ENCODE measurements at regions not wholly inside any gene's neighbourhood (a gene's known extent, or its start where the extent isn't known, plus 50 kb on each side); places are given as distances from the start of the nearest gene placed in this dataset.

DNA sequence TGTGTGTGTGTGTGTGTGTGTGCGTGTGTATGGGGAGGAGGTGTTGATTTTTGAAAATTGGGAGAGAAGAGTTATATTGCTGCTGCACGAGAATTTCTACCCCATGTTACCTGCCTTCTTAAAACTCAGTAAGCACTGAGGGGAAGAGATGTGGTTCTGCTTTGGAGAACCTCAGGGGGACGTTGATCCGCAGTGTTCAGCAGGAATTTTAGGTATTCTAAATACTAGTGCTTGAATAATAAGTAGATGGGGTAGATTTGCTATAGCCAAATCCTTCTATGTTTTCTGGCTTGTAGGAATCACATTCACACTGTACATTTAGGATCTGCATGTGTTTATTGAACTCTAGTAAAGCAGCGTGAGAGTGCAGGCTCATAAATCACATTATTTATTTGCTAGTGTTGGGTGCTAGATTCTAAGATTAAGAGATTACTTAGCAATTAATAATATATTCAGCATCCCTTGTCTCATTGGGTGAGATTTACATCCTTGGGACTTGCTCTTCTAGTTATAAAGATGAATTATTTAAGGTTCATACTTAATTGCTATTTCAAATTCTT lies 268.1 kb downstream of the MFSD1 start:
- H3K9me2 ChIP-seq (ENCODE audit: insufficient read depth): no peaks in the 10 kb centered on the region
- H3K4me3 ChIP-seq (replicated peaks in 1 of 2; ENCODE audit: low read depth in 1 of 2, low read length in 2 of 2): no peak overlapping the region
- no peaks in the 10 kb centered on the region for H3K79me2 ChIP-seq (ENCODE audit: insufficient read depth, low read length)
- ChIA-PET CTCF (no interaction called here), RAD21 (ENCODE audit: low non-redundant PET in 1 of 2, low total read pairs in 2 of 2, uncharacterized antibody in 2 of 2, unreplicated experiment in 2 of 2) (no interaction called here), POLR2A (no interaction called here)
- DNase-seq (ENCODE audit: low read depth, low spot score) (no peak), ATAC-seq (no peak)
- H3K27me3 ChIP-seq (ENCODE audit: insufficient read depth, low read length): no peaks in the 10 kb centered on the region
- TF ChIP-seq, protein P1, sequence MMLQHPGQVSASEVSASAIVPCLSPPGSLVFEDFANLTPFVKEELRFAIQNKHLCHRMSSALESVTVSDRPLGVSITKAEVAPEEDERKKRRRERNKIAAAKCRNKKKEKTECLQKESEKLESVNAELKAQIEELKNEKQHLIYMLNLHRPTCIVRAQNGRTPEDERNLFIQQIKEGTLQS (IDR thresholded peaks at IDR 0.05): no peak
- TF ChIP-seq, protein P2, sequence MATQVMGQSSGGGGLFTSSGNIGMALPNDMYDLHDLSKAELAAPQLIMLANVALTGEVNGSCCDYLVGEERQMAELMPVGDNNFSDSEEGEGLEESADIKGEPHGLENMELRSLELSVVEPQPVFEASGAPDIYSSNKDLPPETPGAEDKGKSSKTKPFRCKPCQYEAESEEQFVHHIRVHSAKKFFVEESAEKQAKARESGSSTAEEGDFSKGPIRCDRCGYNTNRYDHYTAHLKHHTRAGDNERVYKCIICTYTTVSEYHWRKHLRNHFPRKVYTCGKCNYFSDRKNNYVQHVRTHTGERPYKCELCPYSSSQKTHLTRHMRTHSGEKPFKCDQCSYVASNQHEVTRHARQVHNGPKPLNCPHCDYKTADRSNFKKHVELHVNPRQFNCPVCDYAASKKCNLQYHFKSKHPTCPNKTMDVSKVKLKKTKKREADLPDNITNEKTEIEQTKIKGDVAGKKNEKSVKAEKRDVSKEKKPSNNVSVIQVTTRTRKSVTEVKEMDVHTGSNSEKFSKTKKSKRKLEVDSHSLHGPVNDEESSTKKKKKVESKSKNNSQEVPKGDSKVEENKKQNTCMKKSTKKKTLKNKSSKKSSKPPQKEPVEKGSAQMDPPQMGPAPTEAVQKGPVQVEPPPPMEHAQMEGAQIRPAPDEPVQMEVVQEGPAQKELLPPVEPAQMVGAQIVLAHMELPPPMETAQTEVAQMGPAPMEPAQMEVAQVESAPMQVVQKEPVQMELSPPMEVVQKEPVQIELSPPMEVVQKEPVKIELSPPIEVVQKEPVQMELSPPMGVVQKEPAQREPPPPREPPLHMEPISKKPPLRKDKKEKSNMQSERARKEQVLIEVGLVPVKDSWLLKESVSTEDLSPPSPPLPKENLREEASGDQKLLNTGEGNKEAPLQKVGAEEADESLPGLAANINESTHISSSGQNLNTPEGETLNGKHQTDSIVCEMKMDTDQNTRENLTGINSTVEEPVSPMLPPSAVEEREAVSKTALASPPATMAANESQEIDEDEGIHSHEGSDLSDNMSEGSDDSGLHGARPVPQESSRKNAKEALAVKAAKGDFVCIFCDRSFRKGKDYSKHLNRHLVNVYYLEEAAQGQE (IDR thresholded peaks at IDR 0.05; ENCODE audit: low read depth): no peak
- no peak for TF ChIP-seq RAD21 (IDR thresholded peaks at IDR 0.05; ENCODE audit: low read depth)
- no peak for TF ChIP-seq ZNF274 (IDR thresholded peaks at IDR 0.05; ENCODE audit: low read depth, low read length)
- TF ChIP-seq SIN3A (IDR thresholded peaks at IDR 0.05; ENCODE audit: low read depth): no peak
- TF ChIP-seq, protein P3, sequence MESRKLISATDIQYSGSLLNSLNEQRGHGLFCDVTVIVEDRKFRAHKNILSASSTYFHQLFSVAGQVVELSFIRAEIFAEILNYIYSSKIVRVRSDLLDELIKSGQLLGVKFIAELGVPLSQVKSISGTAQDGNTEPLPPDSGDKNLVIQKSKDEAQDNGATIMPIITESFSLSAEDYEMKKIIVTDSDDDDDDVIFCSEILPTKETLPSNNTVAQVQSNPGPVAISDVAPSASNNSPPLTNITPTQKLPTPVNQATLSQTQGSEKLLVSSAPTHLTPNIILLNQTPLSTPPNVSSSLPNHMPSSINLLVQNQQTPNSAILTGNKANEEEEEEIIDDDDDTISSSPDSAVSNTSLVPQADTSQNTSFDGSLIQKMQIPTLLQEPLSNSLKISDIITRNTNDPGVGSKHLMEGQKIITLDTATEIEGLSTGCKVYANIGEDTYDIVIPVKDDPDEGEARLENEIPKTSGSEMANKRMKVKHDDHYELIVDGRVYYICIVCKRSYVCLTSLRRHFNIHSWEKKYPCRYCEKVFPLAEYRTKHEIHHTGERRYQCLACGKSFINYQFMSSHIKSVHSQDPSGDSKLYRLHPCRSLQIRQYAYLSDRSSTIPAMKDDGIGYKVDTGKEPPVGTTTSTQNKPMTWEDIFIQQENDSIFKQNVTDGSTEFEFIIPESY (IDR thresholded peaks at IDR 0.05; ENCODE audit: extremely low read depth, insufficient replicate concordance, low read length): no peak
- TF ChIP-seq ZFX (IDR thresholded peaks at IDR 0.05): no peak
- no peak for TF ChIP-seq FOSL1 (IDR thresholded peaks at IDR 0.05; ENCODE audit: low read depth)
- no peak for TF ChIP-seq SP1 (IDR thresholded peaks at IDR 0.05; ENCODE audit: low read depth)
- no peak for TF ChIP-seq EZH2phosphoT487 (IDR thresholded peaks at IDR 0.05; ENCODE audit: borderline replicate concordance)
- TF ChIP-seq SRF (IDR thresholded peaks at IDR 0.05; ENCODE audit: low read depth): no peak
- TF ChIP-seq, protein P4, sequence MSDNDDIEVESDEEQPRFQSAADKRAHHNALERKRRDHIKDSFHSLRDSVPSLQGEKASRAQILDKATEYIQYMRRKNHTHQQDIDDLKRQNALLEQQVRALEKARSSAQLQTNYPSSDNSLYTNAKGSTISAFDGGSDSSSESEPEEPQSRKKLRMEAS (IDR thresholded peaks at IDR 0.05): no peak
- no peak for TF ChIP-seq POLR2A (IDR thresholded peaks at IDR 0.05; ENCODE audit: borderline replicate concordance, extremely low read depth, insufficient read depth, insufficient read length)
- TF ChIP-seq CBX3 (IDR thresholded peaks at IDR 0.05; ENCODE audit: low read depth): no peak
- no peak for TF ChIP-seq ELF1 (IDR thresholded peaks at IDR 0.05; ENCODE audit: borderline replicate concordance, low read depth)
- no peak for TF ChIP-seq JUND (IDR thresholded peaks at IDR 0.05)
- no peaks in the 10 kb centered on the region for H4K20me1 ChIP-seq (ENCODE audit: insufficient read depth)
- H3K9me3 ChIP-seq (ENCODE audit: control insufficient read depth in 1 of 2, insufficient read depth in 1 of 2, low read depth in 1 of 2, low read length in 2 of 2): no peaks in the 10 kb centered on the region
- H3K4me2 ChIP-seq (ENCODE audit: low read length): no peak overlapping the region
- no peak overlapping the region for H3K9ac ChIP-seq (ENCODE audit: low read length)
- intact Hi-C loops (cut with micrococcal nuclease): no loop called here
- H3K27ac ChIP-seq (ENCODE audit: low read depth, low read length): no peak overlapping the region
- BruUV-seq (replicated peaks): no TSS peak
- H2AFZ ChIP-seq (ENCODE audit: low read depth, low read length, poor library complexity, severe bottlenecking): no peak overlapping the region
- H3K36me3 ChIP-seq (ENCODE audit: control insufficient read depth in 1 of 2, insufficient read depth in 2 of 2, low read length in 2 of 2): no peaks in the 10 kb centered on the region
- H3K4me1 ChIP-seq (ENCODE audit: control insufficient read depth in 1 of 2, insufficient read depth in 2 of 2, low read length in 2 of 2): no peaks in the 10 kb centered on the region

Measured in HCT116 (cell line).